ENCODE measurements at regions not wholly inside any gene's neighbourhood (a gene's known extent, or its start where the extent isn't known, plus 50 kb on each side); places are given as distances from the start of the nearest gene placed in this dataset.
"Not testable (repeated sequence)": the region's sequence is repeated elsewhere in the genome, so short reads cannot be mapped to it uniquely, and the experiment has no call there.

DNA sequence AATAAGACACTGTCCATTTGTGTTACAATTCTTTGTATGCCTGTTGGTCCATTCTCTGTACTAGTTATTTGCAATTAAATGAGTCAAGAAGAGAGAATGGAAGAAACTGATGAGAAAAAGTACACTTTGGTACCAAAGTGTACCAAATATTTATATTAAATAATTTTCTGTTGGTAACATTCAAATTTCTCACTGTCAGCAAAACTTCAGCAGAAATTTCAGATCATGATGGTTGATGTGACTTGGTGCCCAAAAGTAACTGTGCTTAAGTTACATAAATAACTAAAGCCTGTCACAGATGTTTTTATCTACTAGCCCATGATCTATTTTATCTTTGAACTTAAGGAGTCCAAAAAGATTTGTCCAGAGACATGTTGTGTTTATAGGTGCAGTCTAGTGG is 274.4 kb upstream of the CXADR start:
- no peak overlapping the region for H3K4me3 ChIP-seq (ENCODE audit: control insufficient read depth, low read depth, low read length)
- TF ChIP-seq CTCF (conservative IDR thresholded peaks at IDR 0.05; ENCODE audit: control insufficient read depth, insufficient read depth, low read depth, low read length), result no peak
- no peak for DNase-seq (ENCODE audit: low read depth)

- peak; percentile 52 for DNase-seq (ENCODE audit: low read depth)
- no peak overlapping the region for H3K4me3 ChIP-seq (ENCODE audit: control insufficient read depth, low read depth, low read length)
- no peak for TF ChIP-seq CTCF (conservative IDR thresholded peaks at IDR 0.05; ENCODE audit: control insufficient read depth, insufficient read depth, low read depth, low read length)
These were observed 262.0 kb upstream of the CXADR start for GRCh38 chr21:17250778-17251241.

DNA sequence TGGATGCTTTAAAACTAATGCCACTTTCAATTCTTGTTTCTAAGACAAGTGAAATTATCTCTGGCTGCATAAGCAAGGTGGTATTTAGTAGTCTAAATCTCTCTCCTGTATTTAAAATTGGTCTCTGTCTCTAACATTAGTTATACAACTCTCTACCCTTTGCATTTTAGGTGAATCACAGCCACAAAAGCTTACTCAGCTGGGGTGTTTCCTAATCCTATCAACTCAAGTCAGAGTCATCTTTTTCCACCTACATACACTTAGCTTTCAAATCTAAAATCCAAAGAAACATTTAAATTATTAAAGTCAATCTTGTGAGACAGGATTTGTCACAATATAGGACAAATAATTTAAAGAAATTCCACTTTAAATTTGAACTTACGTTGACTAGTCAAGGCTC is 255.1 kb upstream of the CXADR start:
- DNase-seq (ENCODE audit: low read depth), result peak; percentile 72
- no peak overlapping the region for H3K4me3 ChIP-seq (ENCODE audit: control insufficient read depth, low read depth, low read length)
- TF ChIP-seq CTCF (conservative IDR thresholded peaks at IDR 0.05; ENCODE audit: control insufficient read depth, insufficient read depth, low read depth, low read length), result no peak

DNA sequence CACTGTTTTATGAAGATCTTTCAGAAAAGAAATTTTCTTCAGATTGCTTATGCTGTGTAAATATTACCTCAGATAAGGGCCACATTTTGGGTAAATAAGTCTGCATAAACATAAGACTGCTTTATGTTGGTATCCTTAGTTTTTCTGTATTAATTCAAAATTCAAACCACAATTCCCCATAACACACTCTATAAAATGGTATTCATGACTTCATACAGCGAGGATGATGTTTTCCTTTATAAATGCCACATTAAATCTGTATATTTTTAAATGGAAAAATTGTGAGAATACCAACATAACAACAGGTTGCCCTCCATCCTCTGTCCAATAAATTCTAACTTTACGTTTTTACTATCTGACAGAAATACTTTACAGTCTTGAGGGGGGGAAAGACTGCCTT is 248.7 kb upstream of the CXADR start:
- H3K4me3 ChIP-seq (ENCODE audit: control insufficient read depth, low read depth, low read length), result no peak overlapping the region
- DNase-seq (ENCODE audit: low read depth), result no peak
- TF ChIP-seq CTCF (conservative IDR thresholded peaks at IDR 0.05; ENCODE audit: control insufficient read depth, insufficient read depth, low read depth, low read length), result no peak

- peak; percentile 12 for DNase-seq (ENCODE audit: low read depth)
- H3K4me3 ChIP-seq (ENCODE audit: control insufficient read depth, low read depth, low read length), result no peak overlapping the region
- no peak for TF ChIP-seq CTCF (conservative IDR thresholded peaks at IDR 0.05; ENCODE audit: control insufficient read depth, insufficient read depth, low read depth, low read length)
These were observed 243.1 kb upstream of the CXADR start for GRCh38 chr21:17269760-17270159.

DNA sequence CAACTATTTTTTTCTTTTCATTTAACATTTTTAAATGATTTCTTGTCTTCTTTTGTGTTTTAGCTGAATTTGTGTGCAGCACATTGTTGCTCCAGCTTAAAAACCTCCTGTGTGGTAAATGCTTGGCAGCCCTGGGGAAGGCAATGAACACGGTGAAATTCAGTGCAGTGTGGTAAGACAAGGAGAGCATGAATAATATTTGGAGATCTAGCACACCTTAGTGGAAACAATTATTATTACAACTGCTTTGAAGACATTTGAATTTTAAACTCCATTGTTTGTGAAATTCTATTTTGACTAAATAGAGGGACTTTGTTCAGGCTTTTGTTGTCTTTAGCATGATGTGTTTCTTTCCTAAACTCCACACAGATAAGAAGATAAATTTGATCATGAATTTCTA is 242.6 kb upstream of the CXADR start:
- H3K4me3 ChIP-seq (ENCODE audit: control insufficient read depth, low read depth, low read length), result no peak overlapping the region
- peak; percentile 72 for DNase-seq (ENCODE audit: low read depth)
- peak; percentile 49 for TF ChIP-seq CTCF (conservative IDR thresholded peaks at IDR 0.05; ENCODE audit: control insufficient read depth, insufficient read depth, low read depth, low read length)

- no peak for TF ChIP-seq CTCF (conservative IDR thresholded peaks at IDR 0.05; ENCODE audit: control insufficient read depth, insufficient read depth, low read depth, low read length)
- no peak for DNase-seq (ENCODE audit: low read depth)
- no peak overlapping the region for H3K4me3 ChIP-seq (ENCODE audit: control insufficient read depth, low read depth, low read length)
These were observed 233.2 kb upstream of the CXADR start for GRCh38 chr21:17279663-17280062.

DNA sequence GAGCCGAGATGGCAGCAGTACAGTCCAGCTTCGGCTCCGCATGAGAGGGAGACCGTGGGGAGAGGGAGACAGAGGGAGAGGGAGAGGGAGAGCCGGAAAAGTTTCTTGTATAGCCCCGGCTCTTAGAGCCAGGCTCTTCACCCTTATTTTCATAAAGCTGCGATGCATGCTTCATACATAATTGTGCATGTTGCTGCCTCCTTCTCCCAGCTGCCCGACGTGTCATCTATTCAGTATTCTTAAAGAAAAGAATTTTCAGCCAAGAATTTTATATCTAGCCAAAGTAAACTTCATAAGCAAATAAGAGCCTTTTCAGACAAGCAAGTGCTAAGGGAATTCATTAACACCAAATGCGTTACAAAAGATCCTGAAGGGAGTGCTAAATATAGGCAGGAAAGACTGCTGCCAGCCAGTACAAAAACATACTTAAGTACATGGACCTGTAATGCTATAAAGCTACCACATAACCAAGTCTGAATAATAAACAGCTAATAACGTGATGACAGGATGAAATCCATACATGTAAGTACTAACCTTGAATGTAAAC is 219.8 kb upstream of the CXADR start:
- not testable (repeated sequence) for DNase-seq (ENCODE audit: low read depth); H3K4me3 ChIP-seq (ENCODE audit: control insufficient read depth, low read depth, low read length)

Data from fibroblast of mammary gland (primary cell).